GM10266 (cell line): ENCODE measurements at regions not wholly inside any gene's neighbourhood (a gene's known extent, or its start where the extent isn't known, plus 50 kb on each side); places are given as distances from the start of the nearest gene placed in this dataset.
A peak's percentile ranks its signal among the peaks of the same experiment; 100 is the strongest.

Experiments
- DNase-seq: peaks from one replicate; pipeline ENCODE4 v3.0.0; 2012; ENCODE audit errors: extremely low spot score
- CTCF ChIP-seq: IDR thresholded peaks from 2 replicates; pipeline ENCODE4 v1.5.1; 2012; ENCODE audit warnings: mild to moderate bottlenecking, low read depth; ENCODE audit not compliant: control insufficient read depth, insufficient read depth; ENCODE audit errors: missing control alignments

- DNase-seq = no peak
- TF ChIP-seq CTCF = no peak
These were observed 56.2 kb upstream of the ALDH1B1 start for GRCh38 chr9:38336341-38336740.

GRCh38 chr9:38335686-38336085, 56.8 kb upstream of the ALDH1B1 start:
- no peak for TF ChIP-seq CTCF
- no peak for DNase-seq

- TF ChIP-seq CTCF = peak; percentile 38
- DNase-seq = no peak
These were observed 58.3 kb upstream of the ALDH1B1 start for GRCh38 chr9:38334234-38334633.

GRCh38 chr9:38333047-38333446, 59.5 kb upstream of the ALDH1B1 start:
- TF ChIP-seq CTCF = no peak
- DNase-seq = no peak

- TF ChIP-seq CTCF = no peak
- no peak for DNase-seq
These were observed 59.9 kb upstream of the ALDH1B1 start for GRCh38 chr9:38332625-38333024.

- TF ChIP-seq CTCF = no peak
These were observed 61.4 kb upstream of the ALDH1B1 start for GRCh38 chr9:38331141-38331540.

GRCh38 chr9:38329968-38330367, 62.5 kb upstream of the ALDH1B1 start:
- DNase-seq = no peak
- TF ChIP-seq CTCF = no peak

More at GRCh38 chr9:38331141-38331540, 61.4 kb upstream of the ALDH1B1 start:
- DNase-seq = no peak
